ENCODE measurements at regions not wholly inside any gene's neighbourhood (a gene's known extent, or its start where the extent isn't known, plus 50 kb on each side); places are given as distances from the start of the nearest gene placed in this dataset.

- Mint-ChIP-seq H3K9me3 (no peaks in the 10 kb centered on the region), H3K27ac (no peak overlapping the region), H3K4me3 (no peak overlapping the region), H3K36me3 (ENCODE audit: low read depth) (no peaks in the 10 kb centered on the region), H3K4me1 (ENCODE audit: low read depth) (no peaks in the 10 kb centered on the region), H3K27me3 (ENCODE audit: low read depth) (peaks cover 12% of the 10 kb centered on the region)
- no peak for DNase-seq (ENCODE audit: low spot score)
These were observed 329.9 kb downstream of the MSX2 start for GRCh38 chr5:175054243-175054642.

- Mint-ChIP-seq H3K4me1 (ENCODE audit: low read depth) (no peaks in the 10 kb centered on the region), H3K4me3 (no peak overlapping the region), H3K36me3 (ENCODE audit: low read depth) (no peaks in the 10 kb centered on the region), H3K27me3 (ENCODE audit: low read depth) (no peaks in the 10 kb centered on the region), H3K9me3 (no peaks in the 10 kb centered on the region), H3K27ac (no peak overlapping the region)
- DNase-seq (ENCODE audit: low spot score): no peak
These were observed 328.0 kb downstream of the MSX2 start for GRCh38 chr5:175052351-175052750.

- Mint-ChIP-seq H3K36me3 (ENCODE audit: low read depth) (no peaks in the 10 kb centered on the region), H3K4me3 (no peak overlapping the region), H3K4me1 (ENCODE audit: low read depth) (no peaks in the 10 kb centered on the region), H3K9me3 (no peaks in the 10 kb centered on the region), H3K27me3 (ENCODE audit: low read depth) (no peaks in the 10 kb centered on the region), H3K27ac (no peak overlapping the region)
- no peak for DNase-seq (ENCODE audit: low spot score)
These were observed 322.7 kb downstream of the MSX2 start for GRCh38 chr5:175047048-175047447.

- H3K4me1 Mint-ChIP-seq (ENCODE audit: low read depth): no peaks in the 10 kb centered on the region
- H3K36me3 Mint-ChIP-seq (ENCODE audit: low read depth): no peaks in the 10 kb centered on the region
These were observed 321.4 kb downstream of the MSX2 start for GRCh38 chr5:175045820-175046219.

GRCh38 chr5:175037820-175038219 lies 313.4 kb downstream of the MSX2 start:
- H3K4me1 Mint-ChIP-seq (ENCODE audit: low read depth): no peaks in the 10 kb centered on the region
- DNase-seq (ENCODE audit: low spot score): no peak
- no peak overlapping the region for H3K27ac Mint-ChIP-seq
- H3K36me3 Mint-ChIP-seq (ENCODE audit: low read depth): no peaks in the 10 kb centered on the region
- H3K4me3 Mint-ChIP-seq: no peak overlapping the region
- no peaks in the 10 kb centered on the region for H3K9me3 Mint-ChIP-seq
- H3K27me3 Mint-ChIP-seq (ENCODE audit: low read depth): no peaks in the 10 kb centered on the region

More at GRCh38 chr5:175045820-175046219, 321.4 kb downstream of the MSX2 start:
- H3K4me3 Mint-ChIP-seq: no peak overlapping the region
- H3K27ac Mint-ChIP-seq: no peak overlapping the region
- H3K27me3 Mint-ChIP-seq (ENCODE audit: low read depth): no peaks in the 10 kb centered on the region
- no peak for DNase-seq (ENCODE audit: low spot score)
- H3K9me3 Mint-ChIP-seq: no peaks in the 10 kb centered on the region

GRCh38 chr5:175035882-175036533 lies 311.6 kb downstream of the MSX2 start:
- DNase-seq (ENCODE audit: low spot score): no peak
- H3K9me3 Mint-ChIP-seq: no peaks in the 10 kb centered on the region
- H3K27me3 Mint-ChIP-seq (ENCODE audit: low read depth): no peaks in the 10 kb centered on the region
- no peak overlapping the region for H3K27ac Mint-ChIP-seq
- no peaks in the 10 kb centered on the region for H3K4me1 Mint-ChIP-seq (ENCODE audit: low read depth)
- H3K36me3 Mint-ChIP-seq (ENCODE audit: low read depth): no peaks in the 10 kb centered on the region
- no peak overlapping the region for H3K4me3 Mint-ChIP-seq

GRCh38 chr5:175034924-175035323 lies 310.5 kb downstream of the MSX2 start:
- no peaks in the 10 kb centered on the region for H3K4me1 Mint-ChIP-seq (ENCODE audit: low read depth)
- no peak overlapping the region for H3K4me3 Mint-ChIP-seq
- H3K27ac Mint-ChIP-seq: no peak overlapping the region
- no peak for DNase-seq (ENCODE audit: low spot score)
- H3K36me3 Mint-ChIP-seq (ENCODE audit: low read depth): no peaks in the 10 kb centered on the region
- no peaks in the 10 kb centered on the region for H3K9me3 Mint-ChIP-seq
- H3K27me3 Mint-ChIP-seq (ENCODE audit: low read depth): no peaks in the 10 kb centered on the region

- H3K27me3 Mint-ChIP-seq (ENCODE audit: low read depth): no peaks in the 10 kb centered on the region
- no peaks in the 10 kb centered on the region for H3K4me1 Mint-ChIP-seq (ENCODE audit: low read depth)
- H3K36me3 Mint-ChIP-seq (ENCODE audit: low read depth): no peaks in the 10 kb centered on the region
- H3K27ac Mint-ChIP-seq: no peak overlapping the region
- DNase-seq (ENCODE audit: low spot score): no peak
- no peaks in the 10 kb centered on the region for H3K9me3 Mint-ChIP-seq
- H3K4me3 Mint-ChIP-seq: no peak overlapping the region
These were observed 308.4 kb downstream of the MSX2 start for GRCh38 chr5:175032741-175033151.

GRCh38 chr5:175032013-175032412 lies 307.6 kb downstream of the MSX2 start:
- Mint-ChIP-seq H3K27ac (no peak overlapping the region), H3K9me3 (no peaks in the 10 kb centered on the region), H3K4me1 (ENCODE audit: low read depth) (no peaks in the 10 kb centered on the region), H3K4me3 (no peak overlapping the region), H3K36me3 (ENCODE audit: low read depth) (no peaks in the 10 kb centered on the region), H3K27me3 (ENCODE audit: low read depth) (no peaks in the 10 kb centered on the region)
- no peak for DNase-seq (ENCODE audit: low spot score)

- H3K36me3 Mint-ChIP-seq (ENCODE audit: low read depth): no peaks in the 10 kb centered on the region
- H3K4me3 Mint-ChIP-seq: no peak overlapping the region
- H3K4me1 Mint-ChIP-seq (ENCODE audit: low read depth): no peaks in the 10 kb centered on the region
- no peaks in the 10 kb centered on the region for H3K27me3 Mint-ChIP-seq (ENCODE audit: low read depth)
- no peak for DNase-seq (ENCODE audit: low spot score)
- no peaks in the 10 kb centered on the region for H3K9me3 Mint-ChIP-seq
- H3K27ac Mint-ChIP-seq: no peak overlapping the region
These were observed 303.0 kb downstream of the MSX2 start for GRCh38 chr5:175027390-175027789.

- Mint-ChIP-seq H3K27ac (no peak overlapping the region), H3K9me3 (no peaks in the 10 kb centered on the region), H3K4me1 (ENCODE audit: low read depth) (no peaks in the 10 kb centered on the region), H3K27me3 (ENCODE audit: low read depth) (no peaks in the 10 kb centered on the region), H3K4me3 (no peak overlapping the region), H3K36me3 (ENCODE audit: low read depth) (no peaks in the 10 kb centered on the region)
- DNase-seq (ENCODE audit: low spot score): no peak
These were observed 300.7 kb downstream of the MSX2 start for GRCh38 chr5:175025077-175025476.

GRCh38 chr5:175021841-175022625 lies 297.7 kb downstream of the MSX2 start:
- H3K9me3 Mint-ChIP-seq: no peaks in the 10 kb centered on the region
- no peak overlapping the region for H3K4me3 Mint-ChIP-seq
- H3K36me3 Mint-ChIP-seq (ENCODE audit: low read depth): no peaks in the 10 kb centered on the region
- no peaks in the 10 kb centered on the region for H3K4me1 Mint-ChIP-seq (ENCODE audit: low read depth)
- H3K27me3 Mint-ChIP-seq (ENCODE audit: low read depth): no peaks in the 10 kb centered on the region
- H3K27ac Mint-ChIP-seq: no peak overlapping the region
- no peak for DNase-seq (ENCODE audit: low spot score)

- DNase-seq (ENCODE audit: low spot score): no peak
- no peak overlapping the region for H3K27ac Mint-ChIP-seq
- H3K27me3 Mint-ChIP-seq (ENCODE audit: low read depth): no peaks in the 10 kb centered on the region
- H3K4me1 Mint-ChIP-seq (ENCODE audit: low read depth): no peaks in the 10 kb centered on the region
- no peaks in the 10 kb centered on the region for H3K36me3 Mint-ChIP-seq (ENCODE audit: low read depth)
- H3K4me3 Mint-ChIP-seq: no peak overlapping the region
- no peaks in the 10 kb centered on the region for H3K9me3 Mint-ChIP-seq
These were observed 296.9 kb downstream of the MSX2 start for GRCh38 chr5:175021321-175021720.

- no peaks in the 10 kb centered on the region for H3K9me3 Mint-ChIP-seq
- H3K4me1 Mint-ChIP-seq (ENCODE audit: low read depth): no peaks in the 10 kb centered on the region
- H3K27ac Mint-ChIP-seq: no peak overlapping the region
- no peaks in the 10 kb centered on the region for H3K27me3 Mint-ChIP-seq (ENCODE audit: low read depth)
- no peak overlapping the region for H3K4me3 Mint-ChIP-seq
- DNase-seq (ENCODE audit: low spot score): no peak
- H3K36me3 Mint-ChIP-seq (ENCODE audit: low read depth): no peaks in the 10 kb centered on the region
These were observed 290.8 kb downstream of the MSX2 start for GRCh38 chr5:175015028-175015685.

All from T-helper 2 cell treated with Interferon-gamma antibody and Interleukin-4, amounts not matched to agents 5 μg/mL and 100 μg/mL, for 36 hours (primary cell).